NCI-H1105 (cell line): ENCODE measurements at regions not wholly inside any gene's neighbourhood (a gene's known extent, or its start where the extent isn't known, plus 50 kb on each side); places are given as distances from the start of the nearest gene placed in this dataset.
"Not testable (repeated sequence)": the region's sequence is repeated elsewhere in the genome, so short reads cannot be mapped to it uniquely, and the experiment has no call there.

ENCODE experiments used
- DNase-seq: peaks from one replicate; lab custom pipeline; 2025; lab: John Stamatoyannopoulos, UW

- DNase-seq: no peak
Measured at GRCh38 chr5:153367466-153367865, 123.0 kb upstream of the GRIA1 start.

GRCh38 chr5:153372425-153373129 lies 117.9 kb upstream of the GRIA1 start:
- DNase-seq: peak; percentile 70

- DNase-seq: no peak
Measured at GRCh38 chr5:153373130-153373498, 117.4 kb upstream of the GRIA1 start.

GRCh38 chr5:153381630-153382029 lies 108.8 kb upstream of the GRIA1 start:
- not testable (repeated sequence) for DNase-seq

- DNase-seq: no peak
Measured at GRCh38 chr5:153390569-153390968, 99.9 kb upstream of the GRIA1 start.

- DNase-seq: no peak
Measured at GRCh38 chr5:153399595-153399994, 90.9 kb upstream of the GRIA1 start.

- no peak for DNase-seq
Measured at GRCh38 chr5:153400931-153401330, 89.5 kb upstream of the GRIA1 start.

- no peak for DNase-seq
Measured at GRCh38 chr5:153402550-153402949, 87.9 kb upstream of the GRIA1 start.

- no peak for DNase-seq
Measured at GRCh38 chr5:153403470-153403869, 87.0 kb upstream of the GRIA1 start.

- DNase-seq: no peak
Measured at GRCh38 chr5:153404747-153405146, 85.7 kb upstream of the GRIA1 start.

- DNase-seq: no peak
Measured at GRCh38 chr5:153421676-153422075, 68.8 kb upstream of the GRIA1 start.

- DNase-seq: no peak
Measured at GRCh38 chr5:153425914-153426313, 64.6 kb upstream of the GRIA1 start.

GRCh38 chr5:153429761-153430380 lies 60.6 kb upstream of the GRIA1 start:
- DNase-seq: no peak

GRCh38 chr5:153432583-153432982 lies 57.9 kb upstream of the GRIA1 start:
- no peak for DNase-seq

GRCh38 chr5:153437251-153437650 lies 53.2 kb upstream of the GRIA1 start:
- no peak for DNase-seq

- no peak for DNase-seq
Measured at GRCh38 chr5:153439130-153439529, 51.3 kb upstream of the GRIA1 start.
